OCI-LY1 (cell line): ENCODE measurements at regions not wholly inside any gene's neighbourhood (a gene's known extent, or its start where the extent isn't known, plus 50 kb on each side); places are given as distances from the start of the nearest gene placed in this dataset.

Source experiments
- H2AFZ ChIP-seq: fragments of 200-600 bp; sonication (generic), shearing (Covaris generic); 2 replicates; pipeline ENCODE4 v1.6.0; 2014; ENCODE audit warnings: antibody characterized with exemption, mild to moderate bottlenecking, low read length
- H3F3A ChIP-seq: fragments of 200-600 bp; sonication (generic), shearing (Covaris generic); 2 replicates; pipeline ENCODE4 v1.6.0; 2014; ENCODE audit warnings: mild to moderate bottlenecking, antibody characterized with exemption, low read length, moderate library complexity; ENCODE audit not compliant: insufficient read depth
- H3K27ac ChIP-seq: fragments of 200-600 bp; sonication (generic); 2 replicates; pipeline ENCODE4 v1.5.1; 2014; ENCODE audit warnings: low read length, mixed run types, mild to moderate bottlenecking, low read depth; ENCODE audit not compliant: poor library complexity, severe bottlenecking
- H3K27me3 ChIP-seq: fragments of 200-600 bp; sonication (generic); 2 replicates; pipeline ENCODE4 v1.6.0; 2014; ENCODE audit warnings: antibody characterized with exemption, mild to moderate bottlenecking, low read length, moderate library complexity; ENCODE audit not compliant: insufficient read depth
- H3K36me3 ChIP-seq: fragments of 200-600 bp; sonication (generic); 2 replicates; pipeline ENCODE4 v1.6.1; 2014; ENCODE audit warnings: mild to moderate bottlenecking, antibody characterized with exemption, low read length, moderate library complexity, mixed read lengths; ENCODE audit not compliant: insufficient read depth
- H3K4me1 ChIP-seq: fragments of 200-600 bp; sonication (generic); 2 replicates; pipeline ENCODE4 v1.5.1; 2014; ENCODE audit warnings: mild to moderate bottlenecking, low read length, moderate library complexity; ENCODE audit not compliant: insufficient read depth, severe bottlenecking
- H3K4me2 ChIP-seq: fragments of 200-600 bp; sonication (generic), shearing (Covaris generic); 2 replicates; pipeline ENCODE4 v1.6.1; 2014; ENCODE audit warnings: low read length
- H3K4me3 ChIP-seq: fragments of 200-600 bp; sonication (generic); 2 replicates; pipeline ENCODE4 v1.5.1; 2014; ENCODE audit warnings: low read length, low read depth, mild to moderate bottlenecking, mixed read lengths; ENCODE audit not compliant: poor library complexity, severe bottlenecking
- H3K79me2 ChIP-seq: fragments of 200-600 bp; shearing (Covaris generic); 2 replicates; pipeline ENCODE4 v1.6.1; 2016; ENCODE audit warnings: mixed run types, low read length, mixed read lengths; ENCODE audit not compliant: insufficient read depth
- H3K9ac ChIP-seq: fragments of 200-600 bp; sonication (generic), shearing (Covaris generic); 2 replicates; pipeline ENCODE4 v1.6.1; 2014; ENCODE audit warnings: mild to moderate bottlenecking, low read length, mixed read lengths
- H3K9me2 ChIP-seq: fragments of 200-600 bp; sonication (generic), shearing (Covaris generic); 2 replicates; pipeline ENCODE4 v1.6.1; 2014; ENCODE audit warnings: low read depth, mild to moderate bottlenecking, low read length, mixed read lengths
- H3K9me3 ChIP-seq: fragments of 200-600 bp; shearing (Covaris generic); 2 replicates; pipeline ENCODE4 v1.6.1; 2014; ENCODE audit warnings: low read length, mixed read lengths
- H4K20me1 ChIP-seq: fragments of 200-600 bp; sonication (generic), shearing (Covaris generic); 2 replicates; pipeline ENCODE4 v1.6.0; 2016; ENCODE audit warnings: mild to moderate bottlenecking, low read length; ENCODE audit not compliant: insufficient read depth
- EZH2 ChIP-seq: fragments of 200-600 bp; sonication (generic), shearing (Covaris generic); IDR thresholded peaks from 2 replicates; pipeline ENCODE4 v1.8.0; 2017; ENCODE audit warnings: borderline replicate concordance, mixed run types, mild to moderate bottlenecking, antibody characterized with exemption, low read length, moderate library complexity, mixed read lengths
- TF ChIP-seq, protein P1 (sequence below): fragments of 200-600 bp; sonication (generic), shearing (Covaris generic); IDR thresholded peaks from 2 replicates; pipeline ENCODE4 v1.5.1; 2017; ENCODE audit warnings: mild to moderate bottlenecking, antibody characterized with exemption, low read length, moderate library complexity, mixed read lengths

- no peaks in the 10 kb centered on the region for H3K36me3 ChIP-seq
- no peaks in the 10 kb centered on the region for H3K79me2 ChIP-seq
- no peaks in the 10 kb centered on the region for H3K9me2 ChIP-seq
- H3K27ac ChIP-seq: no peak overlapping the region
- no peaks in the 10 kb centered on the region for H3K4me1 ChIP-seq
- no peak overlapping the region for H2AFZ ChIP-seq
- H3F3A ChIP-seq: no peaks in the 10 kb centered on the region
- H3K4me3 ChIP-seq: no peak overlapping the region
- H3K27me3 ChIP-seq: no peaks in the 10 kb centered on the region
- no peak for TF ChIP-seq EZH2
- TF ChIP-seq, protein P1, sequence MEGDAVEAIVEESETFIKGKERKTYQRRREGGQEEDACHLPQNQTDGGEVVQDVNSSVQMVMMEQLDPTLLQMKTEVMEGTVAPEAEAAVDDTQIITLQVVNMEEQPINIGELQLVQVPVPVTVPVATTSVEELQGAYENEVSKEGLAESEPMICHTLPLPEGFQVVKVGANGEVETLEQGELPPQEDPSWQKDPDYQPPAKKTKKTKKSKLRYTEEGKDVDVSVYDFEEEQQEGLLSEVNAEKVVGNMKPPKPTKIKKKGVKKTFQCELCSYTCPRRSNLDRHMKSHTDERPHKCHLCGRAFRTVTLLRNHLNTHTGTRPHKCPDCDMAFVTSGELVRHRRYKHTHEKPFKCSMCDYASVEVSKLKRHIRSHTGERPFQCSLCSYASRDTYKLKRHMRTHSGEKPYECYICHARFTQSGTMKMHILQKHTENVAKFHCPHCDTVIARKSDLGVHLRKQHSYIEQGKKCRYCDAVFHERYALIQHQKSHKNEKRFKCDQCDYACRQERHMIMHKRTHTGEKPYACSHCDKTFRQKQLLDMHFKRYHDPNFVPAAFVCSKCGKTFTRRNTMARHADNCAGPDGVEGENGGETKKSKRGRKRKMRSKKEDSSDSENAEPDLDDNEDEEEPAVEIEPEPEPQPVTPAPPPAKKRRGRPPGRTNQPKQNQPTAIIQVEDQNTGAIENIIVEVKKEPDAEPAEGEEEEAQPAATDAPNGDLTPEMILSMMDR: no peak
- no peak overlapping the region for H3K4me2 ChIP-seq
- H3K9me3 ChIP-seq: no peaks in the 10 kb centered on the region
- H4K20me1 ChIP-seq: no peaks in the 10 kb centered on the region
- H3K9ac ChIP-seq: no peak overlapping the region
Observed at GRCh38 chr15:31561156-31561555, 234.5 kb downstream of the KLF13 start.

- no peak overlapping the region for H3K4me2 ChIP-seq
- TF ChIP-seq, protein P1: no peak
- no peak overlapping the region for H2AFZ ChIP-seq
- no peak overlapping the region for H3K4me3 ChIP-seq
- H3K27me3 ChIP-seq: no peaks in the 10 kb centered on the region
- H4K20me1 ChIP-seq: no peaks in the 10 kb centered on the region
- H3K36me3 ChIP-seq: no peaks in the 10 kb centered on the region
- H3K9me2 ChIP-seq: no peaks in the 10 kb centered on the region
- no peaks in the 10 kb centered on the region for H3K9me3 ChIP-seq
- no peaks in the 10 kb centered on the region for H3K4me1 ChIP-seq
- H3K79me2 ChIP-seq: no peaks in the 10 kb centered on the region
- H3K27ac ChIP-seq: no peak overlapping the region
- H3K9ac ChIP-seq: no peak overlapping the region
- H3F3A ChIP-seq: no peaks in the 10 kb centered on the region
Observed at GRCh38 chr15:31563001-31563400, 236.4 kb downstream of the KLF13 start.

DNA sequence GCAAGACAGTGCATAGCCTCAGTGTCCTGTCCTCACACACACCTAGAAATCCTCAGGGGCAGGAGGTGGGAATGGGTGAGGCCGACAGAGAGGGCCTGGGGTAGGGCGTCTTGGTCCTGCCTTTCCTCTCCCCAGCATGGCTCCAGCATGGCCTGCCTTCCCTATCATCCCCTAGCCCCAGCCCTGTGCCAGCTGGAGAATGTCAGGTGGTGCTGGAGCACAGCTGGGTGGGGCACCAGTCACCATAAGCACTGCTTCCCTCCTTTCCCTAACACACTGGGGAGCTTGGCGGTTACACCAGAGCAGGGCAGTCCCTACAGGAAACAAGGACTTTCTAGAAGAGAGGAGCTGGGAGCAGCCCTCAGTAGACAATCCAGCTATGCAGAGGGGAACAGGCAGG is 236.8 kb downstream of the KLF13 start:
- TF ChIP-seq, protein P1: no peak
- TF ChIP-seq EZH2: no peak
- H3K79me2 ChIP-seq: no peaks in the 10 kb centered on the region
- no peaks in the 10 kb centered on the region for H3K9me2 ChIP-seq
- H3K9ac ChIP-seq: no peak overlapping the region
- no peak overlapping the region for H2AFZ ChIP-seq
- no peaks in the 10 kb centered on the region for H3K4me1 ChIP-seq
- H3K27ac ChIP-seq: no peak overlapping the region
- H3K9me3 ChIP-seq: no peaks in the 10 kb centered on the region
- H3K4me3 ChIP-seq: no peak overlapping the region
- no peak overlapping the region for H3K4me2 ChIP-seq
- H3F3A ChIP-seq: no peaks in the 10 kb centered on the region
- no peaks in the 10 kb centered on the region for H3K36me3 ChIP-seq
- H3K27me3 ChIP-seq: no peaks in the 10 kb centered on the region; the same call in 1 of the 2 replicates
- H4K20me1 ChIP-seq: no peaks in the 10 kb centered on the region
